Pons (tissue), 1 donor: ENCODE measurements at regions not wholly inside any gene's neighbourhood (a gene's known extent, or its start where the extent isn't known, plus 50 kb on each side); places are given as distances from the start of the nearest gene placed in this dataset.

Experiments
- DNase-seq: peaks from one replicate; pipeline ENCODE4 v3.0.0-alpha.2; 2016; ENCODE audit warnings: low spot score

DNA sequence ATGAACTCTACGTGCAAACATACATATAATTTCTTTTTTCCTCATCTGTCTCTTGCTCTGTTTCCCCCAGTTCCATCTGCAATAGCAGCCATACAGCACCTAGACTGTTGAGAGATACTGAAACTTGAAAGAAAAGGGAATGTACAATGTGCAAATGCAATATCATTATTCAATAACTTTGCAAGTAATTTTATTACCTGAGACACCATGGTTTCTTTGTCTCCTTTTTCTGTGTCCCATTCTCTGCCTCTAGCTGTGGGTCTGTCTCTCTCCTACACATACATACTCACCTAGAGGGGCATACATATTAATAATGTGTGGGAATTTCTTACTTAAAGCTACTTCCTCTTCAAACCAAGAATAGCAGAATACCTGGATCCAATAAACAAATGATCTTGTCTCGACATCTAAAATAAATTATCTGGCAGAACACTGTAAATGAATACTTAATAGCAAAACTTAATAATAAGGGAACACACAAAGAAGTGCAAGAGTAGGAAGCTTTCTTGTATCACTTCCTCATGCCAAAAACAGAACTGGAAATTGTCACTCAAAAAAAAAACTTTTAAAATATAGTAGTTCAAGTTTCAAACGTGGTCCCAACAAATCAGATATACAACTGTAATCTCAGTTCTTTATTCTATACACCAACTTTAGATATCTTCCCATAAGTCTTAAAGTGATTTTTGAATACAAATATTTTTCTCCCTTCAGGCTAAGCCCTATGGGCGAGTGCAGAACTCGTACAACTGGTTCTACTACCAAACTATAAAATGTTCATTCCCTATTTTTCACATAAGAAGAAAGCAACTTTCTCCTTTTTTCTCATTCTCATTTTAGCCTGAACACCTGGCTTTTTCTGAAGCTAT lies 194.6 kb downstream of the NRIP1 start:
- DNase-seq = peak; percentile 44

DNA sequence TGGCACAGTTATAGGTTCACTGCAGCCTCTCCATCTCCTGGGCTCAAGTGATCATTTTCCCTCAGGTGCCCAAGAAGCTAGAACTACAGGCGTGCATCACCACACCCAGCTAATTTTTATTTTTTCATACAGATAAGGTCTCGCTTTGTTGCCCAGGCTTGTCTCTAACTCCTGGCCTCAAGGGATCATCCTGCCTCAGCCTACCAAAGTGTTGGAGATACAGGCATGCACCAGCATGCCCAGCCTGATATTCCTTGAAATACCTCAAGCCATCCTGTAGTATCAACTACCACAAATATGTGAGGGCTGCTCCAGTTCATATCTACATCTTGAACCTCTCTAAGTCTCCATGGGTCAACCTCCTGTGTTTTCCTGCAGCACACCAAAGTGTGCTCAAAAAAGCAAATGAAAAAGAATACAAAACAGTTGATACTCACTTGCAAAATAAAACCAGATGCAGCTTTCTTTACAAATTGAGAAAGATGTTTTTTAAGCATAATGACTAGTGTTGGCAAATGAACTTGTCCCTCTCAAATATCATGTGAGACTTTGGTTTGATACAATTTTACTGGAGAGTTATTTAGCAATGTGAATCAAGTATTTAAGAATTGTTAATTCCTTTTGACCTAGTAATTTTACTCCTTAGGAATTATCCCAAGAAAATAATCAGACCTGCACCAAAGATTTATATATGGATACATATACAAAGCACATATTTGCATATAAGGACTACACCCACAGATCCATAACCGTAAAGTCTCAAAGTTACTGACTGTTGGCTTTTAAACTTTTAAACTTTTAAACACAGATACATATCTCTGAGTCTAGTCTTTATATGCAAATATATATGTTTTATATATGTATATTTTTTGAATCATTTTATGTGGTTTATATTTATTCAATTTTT lies 197.7 kb downstream of the NRIP1 start:
- DNase-seq = no peak

DNA sequence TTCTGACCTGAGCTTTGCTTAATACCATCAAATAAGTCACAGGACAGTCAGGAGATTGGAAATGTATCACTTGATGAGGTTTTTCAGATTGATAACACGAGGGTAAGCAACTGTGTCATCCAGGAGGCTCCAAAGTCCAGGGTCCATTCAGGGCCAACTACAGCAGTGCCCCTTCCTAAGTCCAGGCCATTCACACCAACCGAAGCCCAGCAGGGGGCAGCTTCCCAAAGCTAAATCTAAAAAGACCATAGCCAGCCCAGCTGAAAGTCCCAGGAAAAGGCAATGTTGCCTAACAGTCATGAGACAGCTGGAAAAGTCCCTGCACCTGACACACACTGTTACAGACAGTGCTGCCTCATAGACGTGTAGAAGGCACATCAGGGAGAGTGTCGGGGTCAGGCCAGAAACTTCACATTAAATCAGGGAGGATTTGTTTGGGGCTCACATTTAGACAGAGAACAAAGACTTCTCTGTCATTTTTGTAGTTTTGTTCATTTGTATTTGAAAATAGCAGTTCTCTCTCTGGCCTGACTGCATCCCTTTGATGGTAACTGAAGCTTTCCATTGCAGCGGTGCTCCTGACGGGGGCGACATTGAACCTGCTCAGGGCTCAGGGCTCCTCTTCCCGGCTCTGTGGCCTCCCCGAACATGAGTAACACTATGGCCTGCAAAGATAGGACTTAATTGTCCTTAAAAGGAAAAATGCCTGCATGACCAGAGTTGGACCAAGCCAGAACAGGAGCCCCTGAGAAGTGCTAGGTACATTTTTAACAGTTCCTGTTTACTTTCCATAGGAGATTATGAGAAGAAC lies 200.4 kb downstream of the NRIP1 start:
- DNase-seq = peak; percentile 95

DNA sequence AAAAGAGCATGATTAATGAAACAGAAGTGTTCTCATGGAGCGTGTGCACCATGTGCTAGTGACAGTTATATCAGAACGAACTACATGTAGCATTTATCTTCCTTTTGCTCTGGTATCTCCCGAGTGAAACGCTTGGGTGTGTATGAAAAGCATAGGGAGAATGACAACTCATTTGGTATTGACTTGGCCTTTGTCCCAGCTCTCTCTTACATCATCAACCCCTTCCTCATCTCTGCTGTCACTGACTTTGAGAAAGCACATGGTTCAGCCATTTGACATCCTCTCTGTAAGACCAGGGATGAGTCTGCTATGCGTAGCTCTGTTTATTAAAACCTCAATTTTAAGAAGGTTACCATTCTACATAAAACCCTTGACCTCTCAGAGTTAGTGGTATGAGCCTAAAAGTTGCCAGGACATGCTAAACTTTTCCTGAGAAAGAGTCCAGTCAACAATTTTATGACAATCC lies 201.0 kb downstream of the NRIP1 start:
- DNase-seq = no peak

DNA sequence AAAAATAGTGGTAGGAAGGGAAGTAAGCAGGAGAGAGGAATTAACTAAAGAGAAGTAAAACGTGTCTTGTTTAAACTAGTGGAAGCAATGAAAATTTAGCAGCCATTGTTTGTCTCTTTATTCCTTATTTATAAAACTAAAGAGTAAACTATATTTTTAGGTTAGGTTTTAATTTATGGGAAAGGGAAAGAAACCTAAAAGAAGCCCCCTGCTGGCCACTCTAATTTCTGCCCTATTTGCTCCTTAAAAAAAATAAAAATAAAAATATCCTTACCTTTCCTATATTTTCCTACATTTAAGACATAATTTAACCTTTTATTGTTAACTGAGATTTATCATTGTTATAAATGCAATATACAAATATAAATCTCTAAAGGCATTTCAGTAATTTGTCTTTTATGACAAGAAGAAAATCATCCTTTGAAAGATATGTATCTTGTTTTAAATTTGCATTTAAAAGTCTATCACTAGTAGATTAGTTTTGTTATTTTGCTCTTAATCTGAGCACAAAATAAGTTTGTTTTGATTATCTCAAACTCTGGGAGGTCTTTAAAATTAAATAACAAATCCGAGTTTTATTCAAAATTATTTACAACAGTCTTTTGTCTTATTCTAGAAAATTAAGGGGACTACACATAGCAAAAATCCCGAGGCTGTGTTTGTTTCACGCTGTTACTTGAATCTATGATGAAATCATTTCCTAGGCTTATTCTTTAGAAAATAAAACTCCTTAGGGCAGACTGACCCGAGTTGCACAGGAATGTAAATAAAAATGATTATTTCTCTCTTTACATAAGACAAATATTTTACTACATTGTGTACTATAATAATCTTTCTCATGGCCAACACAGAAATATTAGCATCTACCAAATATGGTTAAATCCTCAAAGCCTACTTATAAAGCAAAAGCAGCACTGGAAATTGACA lies 201.7 kb downstream of the NRIP1 start:
- DNase-seq = peak; percentile 40

DNA sequence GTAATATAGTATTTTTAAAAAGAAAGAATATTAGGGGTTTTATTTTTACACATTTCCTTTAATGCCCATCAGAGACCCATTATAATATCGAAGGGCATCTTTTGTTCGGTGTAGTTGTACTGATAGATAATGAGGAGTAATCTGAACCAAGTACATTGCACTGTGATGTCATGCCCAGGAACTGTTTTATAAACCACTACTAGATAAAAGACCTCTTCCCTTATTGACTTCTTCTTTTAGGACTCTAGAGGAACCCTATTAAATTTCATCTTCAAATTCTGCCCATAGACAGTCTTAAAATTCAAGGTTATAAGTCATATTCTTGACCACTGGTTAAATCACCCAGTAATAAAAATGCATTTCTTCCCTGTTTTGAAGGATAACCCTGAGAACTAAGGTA lies 206.5 kb downstream of the NRIP1 start:
- no peak for DNase-seq

DNA sequence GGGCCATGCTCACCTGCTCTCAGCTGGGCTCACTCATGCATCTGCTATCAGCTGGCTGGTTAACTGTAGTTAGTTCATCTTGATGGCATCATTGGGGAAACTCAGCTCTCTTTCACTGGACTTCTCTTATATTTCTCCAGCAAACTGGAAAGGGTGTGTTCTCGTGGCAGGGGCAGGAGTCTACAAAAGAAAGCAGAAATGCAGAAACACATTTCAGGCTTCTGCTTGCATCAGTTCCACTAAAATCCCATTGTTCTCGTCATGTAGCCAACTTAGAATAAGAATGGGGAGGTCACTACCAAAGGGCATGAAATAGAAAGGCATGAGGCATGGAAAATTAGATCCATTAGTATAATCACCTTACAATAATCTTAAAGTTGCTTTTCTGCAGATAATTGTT lies 207.3 kb downstream of the NRIP1 start:
- no peak for DNase-seq

DNA sequence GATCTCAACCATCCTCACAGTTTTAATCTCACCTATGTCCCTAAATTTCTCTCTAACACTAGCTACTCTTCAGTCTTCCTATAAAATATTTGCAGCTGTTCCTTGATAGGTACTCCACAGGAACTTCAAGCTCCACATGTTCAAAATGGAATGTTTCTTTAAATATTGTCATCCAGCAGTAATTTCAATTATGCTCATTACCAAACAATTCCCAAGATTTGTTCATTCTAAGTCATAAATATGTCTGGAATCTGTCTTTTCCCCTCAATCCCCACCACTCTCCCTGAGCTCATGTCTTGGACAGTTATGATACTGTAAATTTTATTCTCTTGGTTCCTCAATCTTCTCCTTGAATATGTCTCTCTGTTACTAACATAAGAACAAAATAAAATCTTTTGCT lies 214.4 kb downstream of the NRIP1 start:
- no peak for DNase-seq

DNA sequence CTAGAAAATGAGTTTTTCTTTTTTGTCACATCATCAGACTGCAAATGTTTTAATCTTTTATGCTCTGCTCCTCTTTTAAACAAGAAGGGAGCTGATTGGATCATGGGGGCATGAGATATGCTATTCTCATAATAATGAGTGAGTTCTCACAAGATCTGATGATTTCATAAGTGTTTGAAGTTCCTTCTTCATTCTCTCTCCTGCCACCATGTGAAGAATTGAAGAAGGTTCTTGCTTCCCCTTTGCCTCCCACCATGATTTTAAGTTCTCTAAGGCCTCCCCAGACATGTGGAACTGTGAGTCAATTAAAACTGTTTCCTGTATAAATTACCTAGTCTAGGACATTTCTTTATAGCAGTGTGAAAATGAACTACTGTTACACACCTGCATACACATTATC lies 218.2 kb downstream of the NRIP1 start:
- DNase-seq = no peak

DNA sequence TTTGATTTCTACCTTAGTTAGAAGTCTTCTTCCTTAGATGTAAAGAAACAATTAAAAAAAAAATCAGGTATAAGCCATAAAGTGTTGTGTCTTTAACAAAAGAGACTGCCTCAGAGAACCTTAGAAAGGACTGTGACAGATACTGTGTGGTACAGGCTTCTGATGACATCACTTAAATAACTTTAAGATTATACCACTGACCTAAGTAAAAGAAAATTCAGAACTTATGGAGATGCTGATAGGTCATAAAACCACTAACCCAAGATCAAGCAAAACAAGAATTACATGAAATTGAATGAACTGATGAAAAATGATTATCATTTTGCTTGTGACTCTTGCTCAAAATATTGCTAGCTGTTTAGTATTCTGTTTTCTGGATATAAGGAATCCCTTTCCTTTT lies 220.8 kb downstream of the NRIP1 start:
- no peak for DNase-seq

DNA sequence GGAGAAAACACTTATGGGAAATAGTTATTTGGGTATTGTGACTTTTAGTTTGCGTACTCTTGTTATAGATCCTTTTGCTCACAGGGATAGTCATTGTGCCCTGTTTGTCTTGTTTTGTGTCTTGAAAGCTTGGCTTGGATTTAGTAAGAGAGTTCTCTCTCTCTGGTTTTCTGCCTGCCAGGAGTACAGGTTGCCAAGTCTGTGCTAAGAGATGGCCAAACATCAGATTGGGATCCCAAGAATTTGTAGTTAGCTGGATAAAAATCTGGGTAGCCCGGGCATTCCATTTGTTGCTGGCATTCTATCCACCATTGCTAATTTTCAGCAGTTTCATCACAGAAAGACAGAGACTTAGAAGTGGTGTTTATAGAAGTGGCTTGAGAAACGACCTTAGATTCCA lies 222.2 kb downstream of the NRIP1 start:
- DNase-seq = no peak

DNA sequence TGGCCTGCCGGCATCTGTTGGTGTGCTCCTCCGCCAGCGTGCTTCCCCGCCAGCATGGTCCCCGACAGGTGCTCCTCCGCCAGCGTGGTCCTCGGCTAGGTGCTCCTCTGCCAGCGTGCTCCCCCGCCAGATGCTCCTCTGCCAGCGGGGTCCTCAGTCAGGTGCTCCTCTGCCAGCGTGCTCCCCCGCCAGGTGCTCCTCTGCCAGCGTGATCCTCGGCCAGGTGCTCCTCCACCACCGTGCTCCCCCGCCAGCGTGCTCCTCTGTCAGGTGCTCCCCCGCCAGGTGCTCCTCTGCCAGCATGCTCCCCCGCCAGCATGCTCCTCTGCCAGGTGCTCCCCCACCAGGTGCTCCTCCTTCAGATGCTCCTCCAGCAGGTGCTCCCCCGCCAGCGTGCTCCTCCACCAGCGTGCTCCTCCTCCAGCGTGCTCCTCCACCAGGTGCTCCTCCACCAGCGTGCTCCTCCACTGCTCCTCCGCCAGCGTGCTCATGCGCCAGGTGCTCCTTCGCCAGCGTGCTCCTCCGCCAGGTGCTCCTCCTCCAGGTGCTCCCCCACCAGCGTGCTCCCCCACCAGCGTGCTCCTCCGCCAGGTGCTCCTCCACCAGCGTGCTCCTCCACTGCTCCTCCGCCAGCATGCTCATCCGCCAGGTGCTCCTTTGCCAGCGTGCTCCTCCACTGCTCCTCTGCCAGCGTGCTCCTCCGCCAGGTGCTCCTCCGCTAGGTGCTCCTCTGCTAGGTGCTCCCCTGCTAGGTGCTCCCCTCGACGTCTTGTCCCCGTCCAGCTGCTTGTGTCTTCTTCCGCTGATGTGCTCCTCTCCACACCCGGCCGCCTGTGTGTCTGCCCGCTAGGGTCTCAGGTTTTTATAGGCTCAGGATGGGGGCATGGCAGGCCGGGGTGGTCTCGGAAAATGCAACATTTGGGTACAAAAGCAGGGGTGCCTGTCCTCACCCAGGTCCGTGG lies 223.0 kb downstream of the NRIP1 start:
- no peak for DNase-seq

DNA sequence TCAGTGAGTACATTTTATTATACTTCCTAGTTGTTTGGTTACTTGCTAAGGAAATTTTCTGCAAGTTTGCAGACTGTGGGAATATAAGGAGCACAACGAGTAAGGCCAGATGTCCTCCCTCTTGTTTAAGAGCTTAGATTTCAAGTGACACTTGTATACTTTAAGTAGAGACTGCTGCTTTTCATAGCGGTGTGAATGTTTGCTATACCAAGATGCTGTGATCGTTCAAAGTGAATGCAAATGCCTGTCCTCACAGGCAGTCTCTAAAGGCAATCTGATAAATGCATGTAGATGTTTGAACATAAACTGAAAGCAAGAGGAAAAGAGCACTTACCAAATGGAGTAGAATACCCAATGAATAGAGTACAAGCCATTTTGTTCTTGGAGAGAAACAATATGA lies 226.4 kb downstream of the NRIP1 start:
- no peak for DNase-seq

DNA sequence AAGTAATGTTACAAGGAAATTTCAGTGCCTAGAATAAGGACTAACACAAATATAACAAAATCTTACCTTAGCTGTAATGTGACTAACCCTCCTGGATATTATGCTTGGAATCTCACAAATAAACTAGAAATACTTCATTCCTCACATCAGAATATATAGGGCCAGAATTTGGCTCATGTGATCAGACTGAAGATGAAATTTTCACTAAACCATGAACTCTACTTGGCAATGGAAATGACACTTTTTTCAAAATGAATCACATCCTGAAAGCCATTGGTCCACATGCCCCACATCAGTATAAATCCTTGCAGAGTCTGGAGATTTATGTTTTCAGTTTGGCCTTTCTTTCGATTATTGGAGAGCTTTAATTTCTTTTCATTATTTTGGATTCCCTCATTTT lies 227.8 kb downstream of the NRIP1 start:
- no peak for DNase-seq

DNA sequence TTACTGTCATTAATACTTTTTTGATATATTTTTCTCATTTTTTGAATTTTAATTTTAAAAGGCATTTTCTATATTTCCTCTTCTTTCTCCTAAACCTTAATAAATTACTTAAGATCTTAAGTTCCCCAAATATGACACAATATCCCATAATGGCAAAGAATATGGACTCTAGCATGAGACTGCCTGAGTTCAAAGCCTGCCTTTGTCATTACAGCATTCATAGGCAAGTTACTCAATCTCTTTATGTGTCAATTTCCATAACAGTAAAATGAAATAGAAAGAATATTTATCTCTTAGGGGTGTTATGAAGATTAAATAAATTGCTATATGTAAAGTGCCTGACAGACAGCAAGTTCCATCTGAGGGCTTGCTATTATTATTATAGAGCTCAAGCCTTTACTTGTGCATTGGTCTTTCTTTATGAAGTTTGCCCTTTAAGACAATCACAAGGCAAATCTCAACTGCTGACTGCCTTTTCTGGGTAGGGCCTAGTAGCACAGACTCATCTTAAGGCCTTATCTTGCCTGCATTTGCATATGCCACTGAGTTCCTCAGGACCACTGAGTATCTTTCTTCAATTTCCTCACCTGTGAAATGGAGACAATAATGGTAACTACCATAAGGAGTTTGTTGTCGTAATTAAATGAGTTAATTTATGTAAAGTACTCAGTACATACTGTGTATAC lies 231.0 kb downstream of the NRIP1 start:
- no peak for DNase-seq

DNA sequence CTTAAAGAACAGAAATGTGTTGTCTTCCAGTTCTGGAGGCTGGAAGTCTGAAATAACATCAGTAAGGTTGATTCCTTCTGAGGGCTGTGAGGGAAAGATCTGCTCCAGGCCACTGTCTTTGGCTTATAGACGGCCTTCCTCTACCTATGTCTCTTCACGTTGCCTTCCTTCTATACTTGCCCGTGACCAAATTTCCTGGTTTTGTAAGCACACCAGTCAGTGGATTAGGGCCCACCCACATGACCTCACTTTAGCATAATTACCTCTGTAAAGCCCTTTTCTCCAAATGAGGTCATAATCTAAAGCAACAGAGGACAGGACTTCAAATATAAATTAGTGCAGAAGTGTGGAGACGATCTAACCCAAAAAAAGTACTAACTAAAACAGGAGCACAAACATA lies 231.6 kb downstream of the NRIP1 start:
- DNase-seq = no peak

DNA sequence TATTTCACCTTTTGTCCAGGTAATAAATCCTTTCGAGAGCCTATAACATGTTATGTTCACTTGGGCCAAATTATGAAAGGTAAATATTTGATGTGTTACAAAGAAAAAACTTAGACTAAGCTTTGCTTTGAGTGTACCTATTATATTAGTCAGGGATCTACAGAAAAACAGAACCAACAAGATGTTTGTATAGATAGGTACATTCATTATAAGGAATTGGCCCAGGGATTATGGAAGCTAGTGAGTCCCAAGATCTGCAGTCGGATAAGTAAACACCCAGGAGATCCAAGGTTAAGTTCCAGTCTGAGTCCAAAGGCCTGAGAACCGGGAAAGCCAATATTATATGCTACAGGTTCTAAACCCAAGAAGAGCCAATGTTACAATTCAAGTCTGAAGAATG lies 234.5 kb downstream of the NRIP1 start:
- DNase-seq = no peak

DNA sequence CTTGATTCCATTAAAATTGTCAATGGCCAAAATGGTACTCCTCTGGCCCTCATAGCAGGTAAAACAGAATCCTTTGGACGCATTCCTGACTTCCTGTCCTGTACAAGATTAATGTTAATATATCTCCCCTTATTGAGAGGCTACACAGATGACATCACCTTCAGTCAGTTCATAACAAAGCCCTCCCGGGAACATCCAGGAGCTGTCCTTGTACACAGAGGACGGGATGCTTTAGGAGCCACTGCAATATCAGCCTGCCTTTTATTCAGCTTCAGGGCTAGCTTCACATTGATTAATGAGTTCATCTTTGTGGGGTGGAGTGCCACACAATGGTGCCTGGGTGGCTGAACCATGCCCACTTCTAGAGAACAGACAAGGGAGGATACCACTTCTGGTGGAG lies 235.1 kb downstream of the NRIP1 start:
- DNase-seq = no peak

DNA sequence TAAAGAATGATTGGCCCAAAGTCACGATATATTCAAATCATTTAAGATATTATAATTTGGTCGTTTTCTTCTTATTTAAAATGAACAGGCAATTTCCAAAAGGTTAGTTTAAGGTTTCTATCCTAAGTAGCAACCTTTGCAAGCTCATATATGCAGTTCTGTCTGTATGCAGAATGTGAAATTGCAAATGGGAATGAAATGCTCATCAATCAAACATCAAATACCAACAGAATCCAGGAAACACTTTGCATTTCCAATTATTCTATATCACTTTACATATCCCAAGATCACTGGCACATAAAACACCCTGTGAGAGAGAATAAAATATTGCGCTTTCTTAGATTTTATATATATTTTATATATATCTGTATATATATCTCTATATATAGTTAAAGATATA lies 237.3 kb downstream of the NRIP1 start:
- no peak for DNase-seq
